ENCODE measurements at regions not wholly inside any gene's neighbourhood (a gene's known extent, or its start where the extent isn't known, plus 50 kb on each side); places are given as distances from the start of the nearest gene placed in this dataset.

GRCh38 chr15:24835301-24835700 is 119.5 kb upstream of the SNRPN start:
- no peak overlapping the region for H3K4me2 ChIP-seq (ENCODE audit: low read length)
- H3K9me3 ChIP-seq (ENCODE audit: low read length): peaks cover 5% of the 10 kb centered on the region; the same call in 1 of the 2 replicates
- ChIA-PET POLR2A (no interaction called here), CTCF (ENCODE audit: unreplicated experiment) (no interaction called here)
- H3K4me3 ChIP-seq (ENCODE audit: low read depth, low read length, poor library complexity, severe bottlenecking): no peak overlapping the region
- H3K36me3 ChIP-seq (ENCODE audit: insufficient read depth, low read length): no peaks in the 10 kb centered on the region
- no peaks in the 10 kb centered on the region for H4K20me1 ChIP-seq (ENCODE audit: insufficient read depth, low read length)
- no peak for DNase-seq (ENCODE audit: low spot score)
- H3K27ac ChIP-seq (ENCODE audit: low read depth, low read length, poor library complexity, severe bottlenecking): no peak overlapping the region
- H2AFZ ChIP-seq (ENCODE audit: low read length): no peak overlapping the region
- TF ChIP-seq CTCF (conservative IDR thresholded peaks at IDR 0.05; ENCODE audit: low read length) (no peak), EZH2phosphoT487 (IDR thresholded peaks at IDR 0.05; ENCODE audit: borderline replicate concordance, low read depth, low read length) (no peak)
- no peaks in the 10 kb centered on the region for H3K4me1 ChIP-seq (ENCODE audit: insufficient read depth, low read length, poor library complexity, severe bottlenecking)
- H3K9me2 ChIP-seq (ENCODE audit: insufficient read depth, low read length): no peaks in the 10 kb centered on the region
- intact Hi-C loops (cut with micrococcal nuclease; ENCODE audit: unreplicated experiment): no loop called here
- H3K79me2 ChIP-seq (ENCODE audit: insufficient read depth, low read depth, low read length): no peaks in the 10 kb centered on the region
- BruUV-seq (replicated peaks): no TSS peak

GRCh38 chr15:24848050-24848449 is 106.7 kb upstream of the SNRPN start:
- no peaks in the 10 kb centered on the region for H4K20me1 ChIP-seq (ENCODE audit: insufficient read depth, low read length)
- no peak overlapping the region for H3K4me3 ChIP-seq (ENCODE audit: low read depth, low read length, poor library complexity, severe bottlenecking)
- no peak overlapping the region for H3K27ac ChIP-seq (ENCODE audit: low read depth, low read length, poor library complexity, severe bottlenecking)
- CTCF ChIA-PET (ENCODE audit: unreplicated experiment): no interaction called here
- intact Hi-C loops (cut with micrococcal nuclease; ENCODE audit: unreplicated experiment): loop anchor here (10.0 kb wide), 1 partner anchor 1203 kb away; the partner anchor contains the start of gene MAGEL2
- POLR2A ChIA-PET: no interaction called here
- no peaks in the 10 kb centered on the region for H3K4me1 ChIP-seq (ENCODE audit: insufficient read depth, low read length, poor library complexity, severe bottlenecking)
- no peak overlapping the region for H3K4me2 ChIP-seq (ENCODE audit: low read length)
- DNase-seq (ENCODE audit: low spot score): no peak
- no peak for TF ChIP-seq EZH2phosphoT487 (IDR thresholded peaks at IDR 0.05; ENCODE audit: borderline replicate concordance, low read depth, low read length)
- TF ChIP-seq CTCF (conservative IDR thresholded peaks at IDR 0.05; ENCODE audit: low read length): no peak
- no peaks in the 10 kb centered on the region for H3K9me2 ChIP-seq (ENCODE audit: insufficient read depth, low read length)
- no peak overlapping the region for H2AFZ ChIP-seq (ENCODE audit: low read length)
- BruUV-seq (replicated peaks): no TSS peak
- no peaks in the 10 kb centered on the region for H3K9me3 ChIP-seq (ENCODE audit: low read length)
- H3K36me3 ChIP-seq (ENCODE audit: insufficient read depth, low read length): no peaks in the 10 kb centered on the region
- no peaks in the 10 kb centered on the region for H3K79me2 ChIP-seq (ENCODE audit: insufficient read depth, low read depth, low read length)

GRCh38 chr15:24856397-24857390 is 98.1 kb upstream of the SNRPN start:
- H3K9me2 ChIP-seq (ENCODE audit: insufficient read depth, low read length): no peaks in the 10 kb centered on the region
- no peak for DNase-seq (ENCODE audit: low spot score)
- H2AFZ ChIP-seq (ENCODE audit: low read length): no peak overlapping the region
- TF ChIP-seq CTCF (conservative IDR thresholded peaks at IDR 0.05; ENCODE audit: low read length): no peak
- TF ChIP-seq EZH2phosphoT487 (IDR thresholded peaks at IDR 0.05; ENCODE audit: borderline replicate concordance, low read depth, low read length): no peak
- H3K4me2 ChIP-seq (ENCODE audit: low read length): no peak overlapping the region
- H3K79me2 ChIP-seq (ENCODE audit: insufficient read depth, low read depth, low read length): no peaks in the 10 kb centered on the region
- no peaks in the 10 kb centered on the region for H3K9me3 ChIP-seq (ENCODE audit: low read length)
- no peaks in the 10 kb centered on the region for H3K36me3 ChIP-seq (ENCODE audit: insufficient read depth, low read length)
- no peaks in the 10 kb centered on the region for H4K20me1 ChIP-seq (ENCODE audit: insufficient read depth, low read length)
- POLR2A ChIA-PET: no interaction called here
- no TSS peak for BruUV-seq (replicated peaks)
- intact Hi-C loops (cut with micrococcal nuclease; ENCODE audit: unreplicated experiment): no loop called here
- CTCF ChIA-PET (ENCODE audit: unreplicated experiment): no interaction called here
- H3K27ac ChIP-seq (ENCODE audit: low read depth, low read length, poor library complexity, severe bottlenecking): no peak overlapping the region
- no peak overlapping the region for H3K4me3 ChIP-seq (ENCODE audit: low read depth, low read length, poor library complexity, severe bottlenecking)
- no peaks in the 10 kb centered on the region for H3K4me1 ChIP-seq (ENCODE audit: insufficient read depth, low read length, poor library complexity, severe bottlenecking)
